Motor neuron (in vitro differentiated cells): ENCODE measurements at regions not wholly inside any gene's neighbourhood (a gene's known extent, or its start where the extent isn't known, plus 50 kb on each side); places are given as distances from the start of the nearest gene placed in this dataset.

Experiments used
- ATAC-seq, 8 experiments: fragments of 200-7000 bp; cut with Tn5 transposase; replicated peaks in 6 of 8; 2 replicates each; pipeline ENCODE4 v1.8.0; 2021; ENCODE audit warnings: mild to moderate bottlenecking in 8 of 8, moderate library complexity in 8 of 8
- H3K27ac ChIP-seq, 2 donors: fragments of 250-450 bp; sonication (Bioruptor Pico); 2 replicates each; pipeline ENCODE4 v1.9.0; 2021; ENCODE audit warnings: antibody characterized with exemption in 2 of 2, mild to moderate bottlenecking in 2 of 2, moderate library complexity in 1 of 2
- H3K4me1 ChIP-seq, 2 donors: fragments of 250-450 bp; sonication (Bioruptor Pico); replicated peaks in 1 of 2; 2 replicates each; pipeline ENCODE4 v1.6.1; 2021; ENCODE audit warnings: antibody characterized with exemption in 2 of 2, mild to moderate bottlenecking in 2 of 2, moderate library complexity in 1 of 2
- H3K4me3 ChIP-seq, 5 donors: fragments of 250-450 bp; sonication (Bioruptor Pico); 2 replicates each; pipeline ENCODE4 v1.9.0; 2021; ENCODE audit warnings: antibody characterized with exemption in 5 of 5, mild to moderate bottlenecking in 5 of 5, moderate library complexity in 4 of 5
- WGBS, 10 experiments: fragments of 450-650 bp; shearing (Covaris generic); methylation state at CpG; one replicate each; pipeline ENCODE4 v1.0.0; 2022; 5-methylcytosine and 5-hydroxymethylcytosine counted together
- in situ Hi-C, 9 experiments: fragments of 400-800 bp; cut with MboI; loops; one replicate each; pipeline ENCODE4 v1.15.0; 2021; ENCODE audit warnings: low sequenced_read_pairs in 9 of 9, low pct_unique_long_range_greater_than_20kb in 2 of 9; ENCODE audit not compliant: unreplicated experiment in 9 of 9

DNA sequence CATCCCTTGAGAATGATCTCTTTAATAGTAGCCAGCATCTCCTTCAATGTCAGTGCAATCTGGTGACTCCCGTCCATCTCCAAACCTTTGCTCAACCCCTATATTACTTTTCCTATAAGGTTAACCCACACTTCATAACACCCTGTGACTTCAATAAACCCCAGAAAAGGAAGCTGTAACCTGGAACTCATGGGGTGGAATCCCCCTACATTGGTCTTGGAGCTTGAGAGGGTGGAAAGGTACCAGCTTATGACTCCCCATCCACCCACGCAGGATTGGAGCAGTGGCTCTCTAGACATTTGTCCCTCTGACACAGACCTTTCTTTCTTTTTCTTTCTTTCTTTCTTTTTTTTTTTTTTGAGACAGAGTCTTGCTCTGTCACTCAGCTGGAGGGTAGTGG is 54.7 kb upstream of the ZFR start:
- Histone ChIP-seq H3K4me1 (peaks cover 11 to 20% of the 10 kb centered on the region in 2 donors), H3K4me3 (no peak overlapping the region), H3K27ac (no peak overlapping the region)
- ATAC-seq: no peak
- WGBS, 10 experiments: 80 to 100% (median 92%) methylated on average over 1 of the region's 2 CpGs; no CpG with 5 or more reads in 6 of the 10 experiments
- in situ Hi-C loops: loop anchor here (10.0 to 25.0 kb wide), 3 partner anchors 88 to 113 kb away; partner anchors contain the start of gene SUB1 (in 7 of the 9)

DNA sequence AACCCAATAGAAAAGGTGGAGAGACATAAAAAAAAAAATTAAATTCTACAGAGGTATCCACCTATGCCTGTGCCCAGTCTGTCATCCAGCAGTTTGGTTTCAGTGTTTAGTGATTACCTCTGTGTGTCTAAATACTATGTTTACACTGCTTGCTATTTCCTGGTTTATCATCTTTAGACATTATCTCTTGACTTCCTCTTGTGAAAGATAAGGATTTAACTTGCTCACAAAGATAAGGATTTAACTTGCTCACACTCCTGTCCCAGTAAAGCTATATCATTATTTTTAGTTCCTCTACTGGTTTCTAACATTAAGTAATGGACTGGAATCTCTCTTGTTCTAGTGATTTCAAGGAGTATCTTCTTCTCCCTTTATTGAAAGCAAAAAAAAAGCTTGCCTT is 53.9 kb upstream of the ZFR start:
- in situ Hi-C loops: loop anchor here (10.0 to 25.0 kb wide), 3 partner anchors 89 to 114 kb away; partner anchors contain the start of gene SUB1 (in 7 of the 9)

DNA sequence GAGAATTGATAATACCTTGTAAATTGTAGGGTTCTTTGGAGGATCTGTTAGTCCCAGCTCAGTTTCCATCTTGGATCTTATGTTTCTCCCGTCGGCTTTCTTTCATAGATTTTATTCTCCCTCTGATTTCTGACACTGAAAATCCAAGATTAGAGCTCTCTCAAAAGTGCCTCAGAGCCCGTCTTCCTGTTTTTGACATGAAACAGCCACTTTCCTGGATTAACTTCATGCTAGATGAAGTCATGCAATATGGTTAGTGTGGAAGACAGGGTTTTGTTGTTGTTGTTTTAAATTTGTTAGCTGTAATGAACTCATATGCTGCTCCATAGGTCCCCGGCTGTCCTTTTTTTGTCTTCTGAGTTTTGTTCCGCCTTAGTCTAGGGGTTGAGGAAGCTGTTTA is 51.6 kb upstream of the ZFR start:
- ATAC-seq: no peak
- WGBS, 10 experiments: 77 to 100% (median 93%) methylated on average over 2 to 5 of the region's 5 CpGs; no CpG with 5 or more reads in 1 of the 10 experiments
- Histone ChIP-seq H3K4me1 (peaks cover 5 to 8% of the 10 kb centered on the region in 2 donors), H3K27ac (no peak overlapping the region), H3K4me3 (no peak overlapping the region)
- in situ Hi-C loops: loop anchor here (10.0 to 25.0 kb wide), 3 partner anchors 91 to 116 kb away; partner anchors contain the start of gene SUB1 (in 7 of the 9)

More for the DNA sequence above, 53.9 kb upstream of the ZFR start:
- Histone ChIP-seq H3K4me3 (no peak overlapping the region), H3K27ac (no peak overlapping the region), H3K4me1 (peaks cover 5 to 14% of the 10 kb centered on the region in 2 donors)
- ATAC-seq: no peak

DNA sequence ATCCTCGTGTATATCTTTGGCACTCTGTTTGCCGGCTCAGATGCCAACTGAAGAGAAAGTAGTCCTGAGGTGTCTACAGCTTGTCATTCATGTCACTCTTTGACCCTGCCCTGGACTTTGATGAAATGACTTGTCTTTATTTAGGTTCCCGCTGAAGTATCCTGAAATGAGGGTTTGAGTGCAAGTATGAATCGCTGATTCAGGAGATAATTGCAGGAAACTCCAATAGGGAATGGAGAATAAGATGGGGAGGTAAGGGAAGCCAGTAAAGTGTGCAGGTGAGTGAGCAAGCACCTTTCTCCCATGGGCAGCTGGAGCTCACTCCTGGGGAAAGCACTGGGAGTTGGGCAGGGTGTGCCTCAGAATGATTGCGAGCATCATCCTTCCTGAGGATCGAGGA is 50.3 kb upstream of the ZFR start:
- Histone ChIP-seq H3K4me3 (no peak overlapping the region), H3K27ac (no peak overlapping the region), H3K4me1 (peaks cover 0 to under 1% of the 10 kb centered on the region in 2 donors)
- no peak for ATAC-seq
- in situ Hi-C loops: loop anchor here (10.0 to 25.0 kb wide), 3 partner anchors 92 to 117 kb away; partner anchors contain the start of gene SUB1 (in 7 of the 9)
- WGBS, 10 experiments: 93 to 100% (median 100%) methylated on average over 1 to 6 of the region's 6 CpGs
